ENCODE measurements at regions not wholly inside any gene's neighbourhood (a gene's known extent, or its start where the extent isn't known, plus 50 kb on each side); places are given as distances from the start of the nearest gene placed in this dataset.

DNA sequence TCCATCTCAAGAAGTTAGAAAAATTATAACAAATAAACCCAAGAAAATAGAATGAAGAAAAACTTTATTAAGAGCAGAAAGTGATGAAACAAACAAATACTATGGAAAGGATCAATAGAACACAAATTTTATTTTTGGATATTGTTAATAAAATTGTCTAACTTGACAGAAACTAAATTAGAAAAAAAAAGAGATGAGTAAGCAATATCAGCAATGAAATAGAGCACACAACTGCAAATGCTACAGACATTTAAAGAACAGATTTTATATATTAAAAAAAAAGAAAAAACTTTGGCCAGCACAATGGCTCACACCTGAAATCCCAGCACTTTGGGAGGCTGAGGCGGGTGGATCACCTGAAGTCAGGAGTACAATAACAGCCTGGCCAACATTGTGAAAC is 628.0 kb downstream of the EPHA7 start:
- no peak for DNase-seq

DNA sequence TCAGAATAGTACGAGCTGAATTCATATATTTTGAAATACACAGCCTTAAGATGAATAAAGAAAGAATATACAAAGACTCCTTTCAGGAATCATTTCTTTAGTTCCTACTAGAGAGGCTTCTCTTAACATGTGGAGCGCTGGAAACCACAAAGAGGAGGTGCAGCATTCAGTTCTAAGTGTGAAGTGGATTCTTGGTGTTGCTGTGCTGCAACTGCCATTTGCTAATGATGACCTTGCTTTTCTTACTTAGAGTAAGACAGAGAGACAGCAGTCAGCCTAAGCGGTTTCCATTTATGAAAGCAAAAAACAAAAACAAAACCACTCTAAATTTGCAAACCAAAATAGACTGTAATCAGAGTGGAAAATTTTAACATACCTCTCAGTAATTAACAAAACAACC is 629.0 kb downstream of the EPHA7 start:
- DNase-seq, result no peak

DNA sequence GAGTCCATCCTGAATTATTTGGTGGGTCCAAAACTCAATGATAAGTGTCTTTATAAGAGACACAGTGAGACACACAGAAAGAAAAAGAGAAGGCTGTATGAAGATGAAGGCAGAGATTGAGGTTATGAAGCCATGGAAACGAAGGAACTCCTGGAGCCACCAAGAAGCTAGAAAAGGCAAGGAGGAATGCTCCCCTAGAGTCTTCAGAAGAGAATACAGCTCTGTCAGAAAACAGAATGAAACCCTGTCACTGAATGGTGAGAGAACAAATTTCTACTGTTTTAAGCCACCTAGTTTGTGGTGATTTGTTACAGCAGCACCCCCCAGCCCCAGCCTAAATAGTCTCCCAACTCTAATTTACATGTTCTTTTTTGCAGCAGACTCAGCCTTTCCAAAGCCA is 635.1 kb downstream of the EPHA7 start:
- DNase-seq, result no peak

DNA sequence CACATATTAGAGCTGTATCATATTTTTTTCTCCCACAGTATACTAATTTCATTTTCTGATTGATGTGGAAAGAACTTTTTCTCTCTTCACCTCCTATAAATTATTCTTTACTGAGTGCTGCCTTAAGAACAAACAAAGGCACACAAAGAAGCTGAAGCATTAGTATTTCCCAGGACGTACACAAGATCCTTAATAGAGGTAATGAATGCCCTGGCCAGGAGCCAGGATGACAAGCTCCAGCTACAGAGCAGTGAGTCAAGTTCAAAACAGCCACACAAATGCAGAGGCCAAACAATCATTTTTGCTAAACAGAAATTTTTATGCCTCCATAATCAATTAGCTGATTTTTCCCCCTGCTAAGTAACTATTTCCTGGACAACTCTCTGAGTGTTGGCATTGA is 639.6 kb downstream of the EPHA7 start:
- DNase-seq, result no peak

DNA sequence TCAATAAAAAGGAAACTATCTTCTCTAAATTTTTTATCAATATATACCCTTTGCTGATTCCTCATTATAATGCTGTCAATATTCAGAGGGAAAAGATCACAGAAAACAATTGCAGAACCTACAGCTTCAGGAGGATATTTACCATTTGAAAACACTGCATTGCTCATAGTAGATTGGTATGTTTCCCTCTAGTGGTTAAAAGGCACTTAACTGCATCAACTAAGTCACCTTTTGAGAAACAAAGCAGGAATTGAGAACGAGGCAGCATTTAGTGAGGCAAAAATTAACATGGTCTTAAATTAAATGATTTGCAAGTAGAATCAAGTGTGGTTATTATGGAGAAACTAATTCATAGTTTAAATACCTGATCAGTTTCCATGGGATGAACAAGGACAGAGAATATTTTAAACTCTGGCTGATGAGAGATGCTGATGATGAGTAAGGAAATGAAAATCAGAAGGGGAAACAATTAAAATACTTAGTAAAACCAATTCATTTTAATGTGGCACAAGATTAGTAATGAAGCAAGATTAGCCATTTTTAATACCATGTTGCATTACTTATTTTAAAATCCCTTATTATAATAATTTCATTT is 642.1 kb downstream of the EPHA7 start:
- no peak for DNase-seq

DNA sequence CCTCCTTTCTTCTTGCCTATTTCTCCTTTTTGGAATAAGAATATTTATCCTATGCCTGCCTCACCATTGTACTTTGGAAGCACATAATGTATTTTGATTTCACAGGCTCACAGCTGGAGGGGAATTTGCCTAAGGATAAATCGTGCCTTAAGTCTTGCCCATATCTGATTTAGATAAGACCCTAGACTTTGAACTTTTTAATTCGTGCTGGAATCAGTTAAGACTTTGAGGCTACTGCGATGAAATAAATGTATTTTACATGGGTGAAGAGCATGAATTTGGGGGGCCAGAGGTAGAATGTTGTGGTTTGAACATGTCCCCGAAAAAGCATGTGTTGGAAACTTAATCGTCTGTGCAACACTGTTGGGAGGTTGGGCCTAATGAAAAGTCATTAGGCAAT is 648.8 kb downstream of the EPHA7 start:
- DNase-seq, result no peak

DNA sequence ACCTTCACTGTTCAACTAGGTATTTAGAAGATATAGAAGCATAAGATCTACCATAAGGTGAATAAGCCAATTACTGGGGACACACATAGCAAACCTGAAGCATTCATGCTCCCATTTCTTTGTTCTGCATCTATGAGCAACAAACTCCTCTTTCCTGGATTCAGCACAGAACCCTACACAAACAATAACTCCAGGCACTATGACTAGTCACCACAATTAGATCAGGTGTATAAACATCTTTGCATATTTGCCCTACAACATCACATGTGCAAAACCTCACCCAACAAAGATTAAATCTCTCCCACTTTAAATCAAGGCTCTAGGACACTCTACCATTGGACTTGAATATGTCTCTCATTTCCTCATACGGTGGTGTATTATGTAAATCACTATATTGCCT is 652.3 kb downstream of the EPHA7 start:
- no peak for DNase-seq

DNA sequence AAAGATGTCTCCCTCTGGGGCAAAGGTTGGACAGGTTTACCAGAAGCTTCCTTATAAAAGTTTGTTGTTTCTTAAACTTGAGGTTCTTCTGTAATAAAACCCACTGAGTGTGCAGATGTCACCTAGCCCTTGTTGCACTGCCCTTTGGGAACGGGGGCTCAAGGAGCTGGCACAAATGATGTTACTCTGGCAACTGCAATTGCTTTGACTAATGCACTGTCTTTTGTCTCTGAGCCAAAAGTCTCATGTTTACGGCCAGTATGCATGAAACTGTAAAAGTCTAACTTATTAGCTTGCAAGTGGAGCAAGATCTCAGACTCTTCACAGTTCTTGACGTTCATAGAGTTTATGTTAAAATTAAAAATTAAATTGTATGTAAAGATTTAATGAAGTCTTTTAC is 655.7 kb downstream of the EPHA7 start:
- DNase-seq, result no peak

DNA sequence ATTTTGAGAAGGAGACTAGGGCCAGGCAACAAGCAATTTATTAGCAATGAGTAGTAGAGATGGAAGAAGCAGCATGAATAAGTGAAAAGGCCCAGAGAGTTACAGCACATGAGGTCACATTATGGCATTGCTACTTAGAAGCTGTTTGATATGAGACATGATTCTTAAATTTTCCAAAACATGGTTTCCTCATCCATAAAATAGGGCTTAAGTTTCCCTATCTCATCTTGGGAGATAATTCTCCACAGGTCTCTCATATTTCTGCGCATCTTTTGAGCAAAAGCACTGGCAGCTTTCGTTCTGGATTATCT is 656.1 kb downstream of the EPHA7 start:
- DNase-seq, result no peak

DNA sequence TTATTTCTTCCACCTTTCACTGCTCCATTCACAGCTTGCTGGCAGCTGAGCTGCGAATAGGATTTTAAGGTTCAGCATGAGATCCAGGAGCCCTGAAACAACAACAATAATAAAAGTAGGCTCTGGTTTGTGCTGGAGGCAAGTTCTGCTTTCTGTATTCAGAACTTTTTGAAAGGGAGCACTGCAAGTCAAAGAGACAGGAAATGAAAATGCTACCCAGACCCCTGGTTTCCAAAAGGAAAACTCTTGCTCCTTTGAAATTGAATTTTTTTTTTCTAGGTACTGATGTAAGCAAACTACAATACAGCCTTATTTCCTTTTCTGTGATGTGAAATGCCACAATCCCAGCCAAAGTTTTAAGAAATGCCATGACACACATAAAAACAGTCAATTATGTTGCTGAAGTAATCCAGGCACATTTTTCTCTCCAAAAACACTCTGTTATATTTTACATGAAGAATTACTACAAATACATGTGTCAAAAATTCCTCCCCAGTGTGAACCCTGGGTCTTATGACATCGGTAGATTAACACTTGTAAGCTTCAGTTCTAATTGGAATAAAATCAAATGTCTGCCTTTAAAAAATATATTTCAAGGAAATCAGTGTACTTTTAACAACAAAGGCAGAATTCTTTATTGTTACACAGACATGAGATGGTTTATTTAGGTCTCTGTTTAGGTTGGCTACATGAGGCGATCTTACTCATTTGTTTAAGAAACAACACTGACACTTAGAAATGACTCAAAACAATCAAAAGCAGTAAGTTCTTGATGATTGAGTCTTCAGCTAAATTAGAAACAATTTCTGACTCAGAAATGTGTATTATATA is 656.7 kb downstream of the EPHA7 start:
- no peak for DNase-seq

DNA sequence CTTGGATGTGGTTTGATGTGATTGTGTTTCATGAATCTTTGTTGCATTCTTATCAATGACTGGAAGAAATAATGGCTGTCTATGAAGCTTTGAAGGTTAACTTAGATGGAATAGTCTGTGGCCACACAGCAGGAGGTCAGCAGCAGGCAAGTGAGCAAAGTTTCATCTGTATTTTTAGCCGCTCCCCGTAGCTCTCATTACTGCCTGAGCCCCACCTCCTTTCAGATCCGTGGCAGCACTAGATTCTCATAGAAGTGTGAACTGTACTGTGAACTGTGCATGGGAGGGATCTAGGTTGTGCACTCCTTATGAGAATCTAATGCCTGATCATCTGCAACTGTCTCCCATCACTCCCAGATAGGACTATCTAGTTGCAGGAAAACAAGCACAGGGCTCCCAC is 660.2 kb downstream of the EPHA7 start:
- DNase-seq, result no peak

DNA sequence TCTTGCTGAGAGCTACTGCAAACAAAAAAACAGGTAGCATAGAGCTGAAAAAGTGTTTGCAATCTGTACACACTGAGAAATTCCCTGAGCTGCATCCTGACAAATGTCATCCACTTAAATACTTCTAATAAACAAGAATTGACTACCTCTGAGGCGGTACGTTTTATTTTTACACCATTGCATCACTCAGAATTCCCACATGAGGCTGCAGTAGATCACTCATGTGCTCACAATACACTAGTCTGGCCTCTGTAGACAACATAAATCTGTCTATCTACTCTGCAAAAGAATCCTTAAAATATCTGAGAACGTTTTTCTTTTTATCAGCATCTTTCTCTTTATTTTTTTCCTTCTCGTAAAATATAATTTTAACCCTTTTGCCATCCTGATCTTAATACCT is 661.4 kb downstream of the EPHA7 start:
- DNase-seq, result no peak

DNA sequence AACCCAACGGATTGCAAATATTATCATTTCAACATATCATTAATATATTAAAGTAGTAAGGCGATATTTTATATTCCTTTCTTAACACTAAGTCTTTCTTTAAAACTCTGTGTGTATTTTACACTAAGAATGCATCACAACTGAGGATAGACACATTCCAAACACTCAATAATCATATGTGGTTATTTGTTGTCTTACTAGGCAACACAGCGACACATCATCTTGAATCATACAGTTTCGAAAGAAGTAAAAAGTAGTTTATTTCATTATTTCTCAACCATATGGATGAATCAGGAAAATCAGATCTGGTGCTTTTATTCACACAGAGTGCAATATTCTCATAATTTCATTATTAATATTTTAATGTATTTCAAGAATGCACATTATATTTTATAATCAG is 662.4 kb downstream of the EPHA7 start:
- DNase-seq, result no peak

DNA sequence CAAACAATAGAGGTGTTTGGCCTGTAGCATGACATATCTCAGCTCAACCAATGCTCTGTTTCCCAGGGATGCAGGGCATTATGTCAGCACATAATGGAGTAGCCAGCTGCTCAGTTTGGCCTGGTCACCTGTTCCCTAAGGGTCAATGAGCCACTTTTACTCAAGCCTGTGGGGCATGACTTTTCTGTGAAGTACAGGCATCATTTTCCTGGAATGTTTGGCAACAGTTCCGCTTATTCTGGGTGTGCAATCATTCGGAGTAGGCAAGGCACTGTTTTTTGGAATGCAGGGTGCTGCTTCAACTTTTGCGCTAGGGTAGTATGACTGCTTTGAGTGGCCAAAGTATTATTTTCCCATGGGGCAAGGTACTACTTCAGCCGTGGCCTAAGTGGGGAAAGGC is 665.4 kb downstream of the EPHA7 start:
- no peak for DNase-seq

DNA sequence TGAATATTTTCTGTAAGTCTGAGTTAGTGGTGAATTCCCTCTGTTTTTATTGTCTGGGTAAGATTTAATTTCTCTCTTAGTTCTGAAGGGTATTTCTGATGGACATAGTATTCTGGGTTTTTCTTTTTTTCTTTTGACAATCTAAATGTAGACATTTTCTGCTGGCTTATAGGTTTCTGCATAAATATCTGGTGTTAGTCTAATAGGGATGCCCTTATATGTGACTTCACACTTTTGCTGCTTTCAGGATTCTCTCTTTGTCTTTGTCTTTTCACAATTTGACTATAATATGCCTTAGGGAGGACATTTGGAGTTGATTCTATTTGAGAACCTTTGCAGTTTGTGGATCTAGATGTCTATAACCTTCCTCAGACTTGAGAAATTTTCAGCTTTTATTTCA is 667.2 kb downstream of the EPHA7 start:
- DNase-seq, result no peak

DNA sequence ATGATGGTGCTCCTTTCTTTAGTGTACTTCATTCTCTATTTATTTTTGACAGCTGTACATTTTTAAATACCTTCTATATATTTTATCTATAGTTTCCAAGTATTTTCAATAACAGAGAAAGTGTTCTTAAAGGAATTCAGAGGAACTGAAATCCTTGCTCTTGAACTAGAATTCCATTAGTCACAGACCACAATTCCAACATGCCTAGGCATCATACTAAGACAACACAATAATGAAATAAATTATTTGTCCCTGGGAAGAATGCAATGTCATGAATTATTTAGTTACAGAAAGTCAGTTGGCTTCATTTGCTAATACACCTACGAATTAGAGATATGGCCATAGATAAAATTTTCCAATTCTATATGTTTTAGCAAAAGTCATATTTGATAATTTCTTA is 671.2 kb downstream of the EPHA7 start:
- DNase-seq, result no peak

DNA sequence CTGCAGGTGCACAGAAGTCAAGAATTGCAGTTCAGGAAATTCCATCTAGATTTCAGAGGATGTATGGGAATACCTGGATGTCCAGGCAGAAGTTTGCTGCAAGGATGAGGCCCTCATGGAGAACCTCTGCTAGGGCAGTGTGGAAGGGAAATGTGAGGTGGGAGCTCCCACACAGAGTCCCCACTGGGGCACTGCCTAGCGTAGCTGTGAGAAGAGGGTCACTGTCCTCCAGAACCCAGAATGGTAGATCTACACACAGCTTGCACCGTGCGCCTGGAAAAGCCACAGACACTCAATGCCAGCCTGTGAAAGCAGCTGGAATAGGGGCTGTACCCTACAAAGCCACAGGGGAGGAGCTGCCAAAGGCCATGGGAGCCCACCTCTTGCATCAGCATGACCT is 681.4 kb downstream of the EPHA7 start:
- DNase-seq, result no peak

DNA sequence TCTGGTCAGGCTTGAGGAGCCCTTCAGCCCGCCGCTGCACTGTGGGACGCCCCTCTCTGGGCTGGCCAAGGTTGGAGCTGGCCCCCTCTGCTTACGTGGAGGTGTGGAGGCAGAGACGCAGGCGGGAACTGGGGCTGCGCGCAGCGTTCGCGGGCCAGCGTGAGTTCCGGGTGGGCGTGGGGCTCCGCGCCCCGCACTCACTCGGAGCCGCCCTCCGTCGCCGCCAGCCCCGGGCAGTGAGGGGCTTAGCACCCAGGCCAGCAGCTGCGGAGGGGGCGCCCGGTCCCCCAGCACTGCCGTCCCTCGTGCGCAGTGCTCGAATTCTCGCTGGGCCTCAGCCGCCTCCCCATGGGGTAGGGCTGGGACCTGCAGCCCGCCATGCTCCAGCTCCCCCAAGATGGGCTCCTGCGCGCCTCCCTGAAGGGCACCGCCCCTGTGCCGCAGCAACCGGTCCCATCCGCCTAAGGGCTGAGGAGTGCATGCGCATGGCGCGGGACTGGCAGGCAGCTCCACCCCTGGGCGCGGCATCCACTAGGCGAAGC is 695.9 kb downstream of the EPHA7 start:
- no peak for DNase-seq

DNA sequence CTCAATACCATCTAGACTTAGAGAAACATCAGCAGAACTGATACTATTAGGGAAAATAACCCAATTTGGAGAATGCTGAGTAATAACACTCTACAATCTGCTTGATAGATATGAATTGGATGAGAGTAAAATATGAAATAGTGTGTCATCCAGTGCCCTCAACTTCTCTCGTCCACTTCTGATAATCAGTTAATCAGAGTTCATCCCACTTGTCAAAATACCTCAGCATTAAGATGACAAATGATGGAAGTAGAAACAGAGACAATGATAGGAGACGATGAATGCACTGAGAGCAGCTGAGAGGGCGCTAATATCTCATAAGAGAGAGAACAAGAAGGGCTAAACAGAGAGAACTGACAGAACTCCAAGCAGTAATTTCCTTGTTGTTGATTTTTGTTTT is 699.6 kb downstream of the EPHA7 start:
- DNase-seq, result no peak

DNA sequence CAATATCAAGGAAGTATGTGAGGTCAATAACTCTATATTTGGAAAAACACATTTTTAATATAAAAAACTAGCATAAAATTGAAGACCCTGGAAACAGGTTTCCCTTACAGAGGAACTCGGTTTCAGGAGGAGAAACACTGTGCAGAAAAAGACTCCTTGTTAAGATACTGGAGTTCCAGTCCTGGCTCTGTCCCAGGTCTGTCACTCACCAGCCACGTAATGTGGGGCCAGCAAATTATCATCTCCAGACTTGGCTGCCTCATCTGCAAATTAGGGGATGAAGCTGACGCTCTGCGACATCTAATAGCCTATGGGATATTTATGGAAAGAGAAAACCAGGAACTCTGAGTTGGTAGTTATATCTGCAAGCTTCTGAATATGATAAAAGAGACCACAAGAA is 702.7 kb downstream of the EPHA7 start:
- DNase-seq, result no peak

DNA sequence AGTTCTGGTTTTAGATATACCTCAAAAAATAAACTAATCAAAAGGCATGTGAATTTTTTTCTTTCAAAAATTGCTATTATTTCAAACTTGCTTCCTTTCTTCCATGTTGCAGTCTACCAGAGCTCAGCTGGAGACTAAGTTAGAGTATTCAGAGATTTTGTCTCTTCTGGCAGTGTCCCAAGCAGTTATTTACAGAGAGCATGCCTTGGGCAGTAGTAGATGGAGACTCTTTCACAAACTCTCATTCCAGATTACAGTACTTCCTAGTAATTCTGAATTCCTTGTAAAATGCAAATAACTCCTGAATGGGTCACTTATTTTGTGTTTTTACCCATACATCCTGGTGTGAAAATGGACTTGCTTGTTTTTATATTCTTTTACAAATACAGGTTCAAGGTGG is 703.4 kb downstream of the EPHA7 start:
- DNase-seq, result no peak

DNA sequence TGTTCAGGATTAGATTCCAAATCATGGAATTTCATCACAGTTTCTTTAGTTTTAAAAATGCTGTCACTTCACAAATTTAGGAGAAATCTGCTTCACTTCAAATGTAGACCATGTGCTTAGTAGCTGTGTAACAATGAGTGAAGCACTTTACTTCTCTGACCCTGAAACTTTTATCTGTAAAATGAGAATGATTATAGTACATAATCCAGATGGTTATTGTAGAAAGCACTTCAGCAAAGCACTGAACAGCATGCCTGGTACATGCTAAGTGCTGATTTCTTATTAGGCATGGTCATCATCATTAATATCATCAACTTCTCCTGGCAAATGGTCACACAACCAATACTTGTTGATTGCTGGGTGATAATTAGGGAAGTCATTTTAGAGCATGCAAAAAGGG is 705.0 kb downstream of the EPHA7 start:
- no peak for DNase-seq

DNA sequence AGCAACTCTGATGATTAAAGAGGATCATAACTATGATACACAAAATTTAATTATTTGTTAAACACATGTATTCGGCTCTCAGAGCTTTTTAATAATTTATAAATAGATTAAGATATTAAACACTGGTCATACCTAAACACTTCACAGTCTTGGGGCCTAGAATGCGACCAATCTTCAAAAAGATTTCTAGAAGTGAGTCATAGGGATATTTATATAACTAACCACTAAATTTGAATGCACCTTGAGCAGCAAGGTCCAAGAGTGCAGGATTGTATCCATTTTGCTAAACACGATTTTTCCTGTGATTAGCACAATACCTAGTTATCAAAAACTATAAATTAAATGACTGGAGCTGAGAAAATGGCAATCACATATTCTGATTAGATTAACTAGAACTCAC is 709.3 kb downstream of the EPHA7 start:
- DNase-seq, result no peak

DNA sequence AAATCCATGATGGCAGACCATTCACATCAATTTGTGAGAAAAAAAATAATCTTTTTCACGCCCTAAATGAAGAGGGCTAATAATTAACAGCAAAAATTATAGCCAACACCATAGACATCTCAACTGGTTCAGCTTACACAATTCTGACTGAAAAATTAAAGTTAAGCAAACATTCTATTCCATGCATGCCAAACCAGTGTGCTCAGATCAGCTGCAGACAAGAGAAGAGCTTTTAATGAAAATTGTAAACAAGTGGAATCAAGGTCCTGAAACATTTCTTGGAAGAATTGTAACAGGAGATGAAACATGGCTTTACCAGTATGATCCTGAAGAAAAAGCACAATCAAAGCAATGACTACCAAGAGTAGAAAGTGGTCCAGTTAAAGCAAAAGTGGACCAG is 710.4 kb downstream of the EPHA7 start:
- no peak for DNase-seq

DNA sequence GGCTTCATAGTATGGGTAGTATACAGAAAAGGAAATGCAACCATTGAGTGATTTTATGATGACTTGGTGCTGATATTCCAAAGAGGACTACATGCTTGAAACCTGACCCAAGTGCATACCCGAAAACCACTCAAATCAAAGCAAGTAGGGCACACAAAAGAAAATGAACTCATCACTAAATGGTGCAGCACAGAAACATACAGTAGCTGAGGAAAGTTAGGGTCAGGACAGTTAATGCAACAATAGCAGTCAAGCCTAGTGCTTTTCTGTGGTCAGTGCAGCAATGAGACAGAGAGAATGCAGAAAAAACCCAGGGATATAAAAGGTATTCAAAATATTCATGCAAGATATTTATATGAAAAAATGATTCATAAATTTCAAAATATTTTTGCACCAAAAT is 711.1 kb downstream of the EPHA7 start:
- no peak for DNase-seq
